Activated CD4-positive, alpha-beta memory T cell treated with anti-CD3 and anti-CD28 coated beads, Interleukin-2, amount 10 ng/mL, durations not matched to agents 7 days and 5 days (primary cell): ENCODE measurements at regions not wholly inside any gene's neighbourhood (a gene's known extent, or its start where the extent isn't known, plus 50 kb on each side); places are given as distances from the start of the nearest gene placed in this dataset.
"Not testable (repeated sequence)": the region's sequence is repeated elsewhere in the genome, so short reads cannot be mapped to it uniquely, and the experiment has no call there.

Source experiments
- CTCF ChIA-PET: fragments of 350-600 bp; sonication (Branson Sonifier 250); formaldehyde crosslinking; loops from one replicate; lab custom pipeline; 2021; ENCODE audit warnings: antibody characterized with exemption, inconsistent platforms; lab: Charles Lee
- POLR2A ChIA-PET: fragments of 350-600 bp; sonication (Branson Sonifier 250); formaldehyde crosslinking; loops from one replicate; lab custom pipeline; 2021; ENCODE audit warnings: antibody characterized with exemption; lab: Charles Lee
- DNase-seq: peaks from one replicate; pipeline ENCODE4 v3.0.0-alpha.2; 2020
- H3K27ac Mint-ChIP-seq: one replicate; pipeline ENCODE4 v1.8.0; 2021; ENCODE audit warnings: mild to moderate bottlenecking, mixed read lengths
- H3K27me3 Mint-ChIP-seq: one replicate; pipeline ENCODE4 v1.8.0; 2021; ENCODE audit warnings: mixed read lengths
- H3K36me3 Mint-ChIP-seq: one replicate; pipeline ENCODE4 v1.8.0; 2021; ENCODE audit warnings: low read depth, mixed read lengths
- H3K4me1 Mint-ChIP-seq: one replicate; pipeline ENCODE4 v1.8.0; 2021; ENCODE audit warnings: mixed read lengths
- H3K4me3 Mint-ChIP-seq: one replicate; pipeline ENCODE4 v1.8.0; 2021; ENCODE audit warnings: mild to moderate bottlenecking, mixed read lengths
- H3K9me3 Mint-ChIP-seq: one replicate; pipeline ENCODE4 v1.8.0; 2021; ENCODE audit warnings: mixed read lengths

GRCh38 chr9:135173066-135173465 is 85.6 kb downstream of the OLFM1 start:
- ChIA-PET CTCF (no interaction called here), POLR2A (no interaction called here)
- H3K9me3 Mint-ChIP-seq = peaks cover 5% of the 10 kb centered on the region
- H3K36me3 Mint-ChIP-seq = no peaks in the 10 kb centered on the region
- H3K27ac Mint-ChIP-seq = no peak overlapping the region
- no peak for DNase-seq
- H3K4me1 Mint-ChIP-seq = no peaks in the 10 kb centered on the region
- H3K4me3 Mint-ChIP-seq = no peak overlapping the region
- no peaks in the 10 kb centered on the region for H3K27me3 Mint-ChIP-seq

- CTCF ChIA-PET = no interaction called here
- Mint-ChIP-seq H3K27me3 (no peaks in the 10 kb centered on the region), H3K4me3 (no peak overlapping the region), H3K9me3 (peaks cover 5% of the 10 kb centered on the region), H3K36me3 (no peaks in the 10 kb centered on the region), H3K4me1 (no peaks in the 10 kb centered on the region), H3K27ac (no peak overlapping the region)
- DNase-seq = no peak
- POLR2A ChIA-PET = no interaction called here
Observed at GRCh38 chr9:135174248-135174647, 86.8 kb downstream of the OLFM1 start.

- Mint-ChIP-seq H3K27me3 (no peaks in the 10 kb centered on the region), H3K9me3 (peaks cover 1% of the 10 kb centered on the region), H3K27ac (no peak overlapping the region), H3K4me3 (no peak overlapping the region), H3K36me3 (no peaks in the 10 kb centered on the region), H3K4me1 (no peaks in the 10 kb centered on the region)
- DNase-seq = no peak
- ChIA-PET POLR2A (no interaction called here), CTCF (no interaction called here)
Observed at GRCh38 chr9:135174981-135175380, 87.5 kb downstream of the OLFM1 start.

GRCh38 chr9:135176284-135176683 is 88.8 kb downstream of the OLFM1 start:
- Mint-ChIP-seq H3K4me1 (no peaks in the 10 kb centered on the region), H3K9me3 (no peaks in the 10 kb centered on the region), H3K36me3 (no peaks in the 10 kb centered on the region), H3K27ac (no peak overlapping the region), H3K4me3 (no peak overlapping the region), H3K27me3 (no peaks in the 10 kb centered on the region)
- no peak for DNase-seq
- POLR2A ChIA-PET = no interaction called here
- CTCF ChIA-PET = no interaction called here

- H3K36me3 Mint-ChIP-seq, H3K9me3 Mint-ChIP-seq, CTCF ChIA-PET, H3K4me3 Mint-ChIP-seq, H3K4me1 Mint-ChIP-seq, H3K27ac Mint-ChIP-seq, H3K27me3 Mint-ChIP-seq, POLR2A ChIA-PET, DNase-seq: not testable (repeated sequence)
Observed at GRCh38 chr9:135177562-135177961, 90.1 kb downstream of the OLFM1 start.

- ChIA-PET POLR2A (no interaction called here), CTCF (no interaction called here)
- no peak overlapping the region for H3K4me3 Mint-ChIP-seq
- H3K4me1 Mint-ChIP-seq = no peaks in the 10 kb centered on the region
- H3K27ac Mint-ChIP-seq = no peak overlapping the region
- H3K27me3 Mint-ChIP-seq = no peaks in the 10 kb centered on the region
- no peaks in the 10 kb centered on the region for H3K36me3 Mint-ChIP-seq
- no peak for DNase-seq
- H3K9me3 Mint-ChIP-seq = no peaks in the 10 kb centered on the region
Observed at GRCh38 chr9:135178498-135178897, 91.0 kb downstream of the OLFM1 start.

GRCh38 chr9:135179041-135179440 is 91.6 kb downstream of the OLFM1 start:
- POLR2A ChIA-PET = interaction anchor here (0.7 kb wide), 1 partner anchor 19 kb away, joined by 3 read pairs; no protein-coding TSS in a partner anchor

GRCh38 chr9:135179976-135180375 is 92.5 kb downstream of the OLFM1 start:
- ChIA-PET POLR2A (no interaction called here), CTCF (no interaction called here)
- H3K4me1 Mint-ChIP-seq = no peaks in the 10 kb centered on the region
- H3K36me3 Mint-ChIP-seq = no peaks in the 10 kb centered on the region
- H3K27me3 Mint-ChIP-seq = no peaks in the 10 kb centered on the region
- H3K4me3 Mint-ChIP-seq = no peak overlapping the region
- DNase-seq = no peak
- H3K27ac Mint-ChIP-seq = no peak overlapping the region
- no peaks in the 10 kb centered on the region for H3K9me3 Mint-ChIP-seq

More at GRCh38 chr9:135179041-135179440, 91.6 kb downstream of the OLFM1 start:
- Mint-ChIP-seq H3K27me3 (no peaks in the 10 kb centered on the region), H3K4me3 (no peak overlapping the region), H3K4me1 (no peaks in the 10 kb centered on the region), H3K9me3 (no peaks in the 10 kb centered on the region), H3K27ac (no peak overlapping the region), H3K36me3 (no peaks in the 10 kb centered on the region)
- CTCF ChIA-PET = no interaction called here
- DNase-seq = no peak

GRCh38 chr9:135180586-135180985 is 93.1 kb downstream of the OLFM1 start:
- DNase-seq = no peak
- H3K4me3 Mint-ChIP-seq = no peak overlapping the region
- POLR2A ChIA-PET = no interaction called here
- H3K27ac Mint-ChIP-seq = no peak overlapping the region
- no peaks in the 10 kb centered on the region for H3K36me3 Mint-ChIP-seq
- no peaks in the 10 kb centered on the region for H3K27me3 Mint-ChIP-seq
- no peaks in the 10 kb centered on the region for H3K4me1 Mint-ChIP-seq
- CTCF ChIA-PET = no interaction called here
- no peaks in the 10 kb centered on the region for H3K9me3 Mint-ChIP-seq

- H3K9me3 Mint-ChIP-seq = no peaks in the 10 kb centered on the region
- CTCF ChIA-PET = no interaction called here
- DNase-seq = no peak
- no peak overlapping the region for H3K4me3 Mint-ChIP-seq
- POLR2A ChIA-PET = no interaction called here
- no peaks in the 10 kb centered on the region for H3K36me3 Mint-ChIP-seq
- no peak overlapping the region for H3K27ac Mint-ChIP-seq
- H3K4me1 Mint-ChIP-seq = no peaks in the 10 kb centered on the region
- no peaks in the 10 kb centered on the region for H3K27me3 Mint-ChIP-seq
Observed at GRCh38 chr9:135181336-135181735, 93.9 kb downstream of the OLFM1 start.

GRCh38 chr9:135181841-135182240 is 94.4 kb downstream of the OLFM1 start:
- H3K27ac Mint-ChIP-seq, CTCF ChIA-PET, H3K4me3 Mint-ChIP-seq, H3K27me3 Mint-ChIP-seq, H3K4me1 Mint-ChIP-seq, H3K36me3 Mint-ChIP-seq, POLR2A ChIA-PET, H3K9me3 Mint-ChIP-seq, DNase-seq: not testable (repeated sequence)

GRCh38 chr9:135183069-135183468 is 95.6 kb downstream of the OLFM1 start:
- no peaks in the 10 kb centered on the region for H3K4me1 Mint-ChIP-seq

GRCh38 chr9:135183528-135184180 is 96.2 kb downstream of the OLFM1 start:
- no peak for DNase-seq
- H3K4me1 Mint-ChIP-seq = no peaks in the 10 kb centered on the region
- H3K27me3 Mint-ChIP-seq = no peaks in the 10 kb centered on the region
- H3K27ac Mint-ChIP-seq = no peak overlapping the region
- ChIA-PET POLR2A (no interaction called here), CTCF (no interaction called here)
- no peak overlapping the region for H3K4me3 Mint-ChIP-seq
- no peaks in the 10 kb centered on the region for H3K9me3 Mint-ChIP-seq
- no peaks in the 10 kb centered on the region for H3K36me3 Mint-ChIP-seq

More at GRCh38 chr9:135183069-135183468, 95.6 kb downstream of the OLFM1 start:
- Mint-ChIP-seq H3K27ac (no peak overlapping the region), H3K4me3 (no peak overlapping the region), H3K27me3 (no peaks in the 10 kb centered on the region), H3K36me3 (no peaks in the 10 kb centered on the region), H3K9me3 (no peaks in the 10 kb centered on the region)
- ChIA-PET POLR2A (no interaction called here), CTCF (no interaction called here)
- no peak for DNase-seq
